ENCODE measurements at regions not wholly inside any gene's neighbourhood (a gene's known extent, or its start where the extent isn't known, plus 50 kb on each side); places are given as distances from the start of the nearest gene placed in this dataset.

- TF ChIP-seq USF2 (IDR thresholded peaks at IDR 0.05; ENCODE audit: low read length) (no peak), SP1 (IDR thresholded peaks at IDR 0.05; ENCODE audit: low read depth, low read length) (no peak), TCF12 (IDR thresholded peaks at IDR 0.05; ENCODE audit: low read depth, low read length) (no peak), RFX5 (IDR thresholded peaks at IDR 0.05; ENCODE audit: borderline replicate concordance, low read depth, low read length) (no peak), HDAC6 (IDR thresholded peaks at IDR 0.05; ENCODE audit: low read depth, low read length) (no peak), SAP30 (IDR thresholded peaks at IDR 0.05; ENCODE audit: insufficient read depth, insufficient replicate concordance, low read length) (no peak)
Observed at GRCh38 chr20:17827759-17828559, 128.2 kb downstream of the BANF2 start (continued).

Data from H1 (cell line).